Left kidney (tissue), 1 donor: ENCODE measurements at regions not wholly inside any gene's neighbourhood (a gene's known extent, or its start where the extent isn't known, plus 50 kb on each side); places are given as distances from the start of the nearest gene placed in this dataset.
"Not testable (repeated sequence)": the region's sequence is repeated elsewhere in the genome, so short reads cannot be mapped to it uniquely, and the experiment has no call there.

Source experiments
- DNase-seq: peaks from one replicate; pipeline ENCODE4 v3.0.0-alpha.2; 2013

DNA sequence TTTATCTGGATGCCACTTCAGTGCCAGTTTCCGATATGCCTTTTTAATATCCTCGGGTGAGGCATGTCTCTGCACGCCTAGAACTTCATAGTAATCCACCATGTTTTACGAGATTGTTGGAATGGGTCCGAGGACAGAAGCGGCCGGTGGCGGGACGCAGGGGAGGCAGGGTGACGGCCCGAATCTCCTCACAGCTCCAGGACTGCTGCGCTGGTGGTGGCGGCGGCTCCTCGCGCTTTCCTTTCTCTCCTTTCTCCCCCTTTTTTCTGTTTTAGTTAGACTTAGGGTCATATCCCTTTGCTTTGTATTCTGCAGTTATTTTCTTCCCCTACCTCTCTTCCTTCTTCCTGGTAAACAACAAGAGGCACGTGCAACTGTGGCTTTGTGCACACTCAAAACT is 645.8 kb downstream of the ETS1 start:
- not testable (repeated sequence) for DNase-seq

DNA sequence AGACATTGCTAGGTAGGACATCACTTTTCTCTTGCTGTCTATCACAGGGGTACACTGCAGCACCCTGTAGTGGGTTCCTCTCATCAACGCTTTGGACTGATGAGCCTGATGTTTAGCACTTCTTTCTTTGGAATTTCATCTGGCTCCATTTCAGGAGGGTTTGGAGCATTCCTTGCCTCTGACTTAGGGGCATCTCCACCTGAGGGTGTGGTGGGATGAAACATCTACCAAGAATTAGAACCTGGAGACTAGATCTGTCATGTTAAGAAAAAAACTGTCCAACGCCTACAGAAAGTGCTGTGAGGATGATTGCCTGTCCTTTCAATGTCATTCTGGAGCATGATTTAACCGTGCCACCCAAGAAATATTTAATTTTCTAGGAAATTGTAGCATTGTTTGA is 648.4 kb downstream of the ETS1 start:
- DNase-seq: no peak

DNA sequence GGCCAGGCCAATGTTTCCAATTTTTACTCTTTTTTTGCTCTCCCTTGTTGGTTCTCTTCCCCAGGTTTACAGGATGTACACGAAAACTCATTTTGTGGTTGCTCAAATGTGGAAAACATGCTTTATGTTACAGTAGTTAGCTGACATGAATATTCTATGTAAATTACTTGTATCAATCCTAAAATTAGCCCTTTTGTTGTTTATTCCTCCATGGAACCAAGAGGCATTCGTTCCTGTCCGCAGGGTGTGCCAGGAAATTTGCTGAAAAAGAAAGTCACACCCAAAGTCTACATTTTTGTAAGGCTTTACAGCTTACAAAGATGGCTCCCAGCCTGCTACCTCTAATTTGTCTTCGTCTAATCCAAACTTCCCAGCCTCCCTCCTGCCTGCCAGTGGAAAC is 652.3 kb downstream of the ETS1 start:
- no peak for DNase-seq

DNA sequence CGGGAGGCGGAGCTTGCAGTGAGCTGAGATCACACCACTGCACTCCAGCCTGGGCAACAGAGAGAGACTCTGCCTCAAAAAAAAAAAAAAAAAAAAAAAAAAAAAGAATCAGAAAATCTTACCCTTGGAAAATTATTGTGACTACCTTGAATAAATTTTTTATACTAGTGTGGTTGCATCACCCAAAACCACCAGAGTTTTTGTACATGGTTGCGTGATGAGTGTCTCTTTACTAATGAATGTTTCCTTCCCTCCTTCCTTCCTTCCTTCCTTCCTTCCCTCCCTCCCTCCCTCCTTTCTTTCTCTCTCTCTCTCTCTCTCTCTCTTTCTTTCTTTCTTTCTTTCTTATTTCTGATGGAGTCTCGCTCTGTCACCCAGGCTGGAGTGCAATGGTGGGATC is 653.4 kb downstream of the ETS1 start:
- DNase-seq: not testable (repeated sequence)

DNA sequence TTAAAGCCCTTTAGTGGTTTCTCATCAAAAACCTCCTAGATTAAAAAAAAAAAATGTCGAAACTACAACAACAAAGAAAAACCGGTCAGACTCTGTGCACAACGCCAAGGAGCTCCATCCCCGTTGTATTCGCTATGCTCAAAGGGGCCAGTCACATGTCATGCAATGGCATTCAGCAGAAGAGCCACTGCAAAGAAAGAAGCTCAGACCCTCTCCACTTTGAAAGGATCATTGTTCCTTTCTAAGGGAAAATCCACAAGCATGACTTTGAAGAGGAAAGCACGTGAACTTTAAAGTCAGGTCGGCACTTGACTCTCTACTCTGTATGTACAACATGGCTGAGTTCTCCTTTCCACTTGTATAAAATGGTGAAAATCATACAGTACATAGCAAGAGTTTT is 655.6 kb downstream of the ETS1 start:
- DNase-seq: no peak

DNA sequence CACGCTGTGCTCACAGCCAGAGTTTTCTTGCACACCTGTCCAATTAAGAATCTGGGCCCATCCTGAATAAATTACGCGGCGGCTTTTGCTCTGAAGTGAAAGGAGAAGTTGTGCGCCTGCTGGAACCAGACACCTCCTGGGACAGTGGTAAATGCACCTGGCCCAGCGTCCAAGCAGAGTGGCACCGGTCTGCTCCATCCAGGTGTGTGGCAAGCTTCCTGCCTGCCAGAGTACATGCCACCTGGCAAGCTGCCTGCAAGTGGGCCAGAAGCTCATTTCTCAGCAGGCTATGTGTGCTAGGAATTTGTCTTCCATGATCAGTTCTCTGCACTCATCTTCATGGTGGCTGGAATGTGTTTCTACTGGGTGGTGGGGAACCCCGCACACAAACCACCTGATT is 660.6 kb downstream of the ETS1 start:
- no peak for DNase-seq

DNA sequence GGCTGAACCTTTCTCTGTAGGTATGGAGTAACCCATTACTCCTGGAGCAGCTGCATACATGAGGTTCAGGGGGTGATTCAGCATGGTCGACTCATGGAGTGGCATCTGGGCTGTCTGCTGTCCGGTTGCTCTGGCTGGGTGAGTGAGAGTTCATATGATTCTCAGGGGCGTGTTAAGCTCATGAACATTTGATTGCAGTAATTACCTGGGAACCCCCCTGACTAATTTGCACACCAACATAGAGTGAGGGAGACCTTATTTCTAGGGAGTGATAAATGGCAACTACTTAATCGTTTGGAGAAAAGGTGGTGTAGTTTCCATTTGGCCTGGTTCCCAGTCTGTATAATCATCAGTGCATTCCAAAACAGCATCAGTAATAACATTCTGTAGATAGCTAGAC is 661.9 kb downstream of the ETS1 start:
- DNase-seq: no peak

DNA sequence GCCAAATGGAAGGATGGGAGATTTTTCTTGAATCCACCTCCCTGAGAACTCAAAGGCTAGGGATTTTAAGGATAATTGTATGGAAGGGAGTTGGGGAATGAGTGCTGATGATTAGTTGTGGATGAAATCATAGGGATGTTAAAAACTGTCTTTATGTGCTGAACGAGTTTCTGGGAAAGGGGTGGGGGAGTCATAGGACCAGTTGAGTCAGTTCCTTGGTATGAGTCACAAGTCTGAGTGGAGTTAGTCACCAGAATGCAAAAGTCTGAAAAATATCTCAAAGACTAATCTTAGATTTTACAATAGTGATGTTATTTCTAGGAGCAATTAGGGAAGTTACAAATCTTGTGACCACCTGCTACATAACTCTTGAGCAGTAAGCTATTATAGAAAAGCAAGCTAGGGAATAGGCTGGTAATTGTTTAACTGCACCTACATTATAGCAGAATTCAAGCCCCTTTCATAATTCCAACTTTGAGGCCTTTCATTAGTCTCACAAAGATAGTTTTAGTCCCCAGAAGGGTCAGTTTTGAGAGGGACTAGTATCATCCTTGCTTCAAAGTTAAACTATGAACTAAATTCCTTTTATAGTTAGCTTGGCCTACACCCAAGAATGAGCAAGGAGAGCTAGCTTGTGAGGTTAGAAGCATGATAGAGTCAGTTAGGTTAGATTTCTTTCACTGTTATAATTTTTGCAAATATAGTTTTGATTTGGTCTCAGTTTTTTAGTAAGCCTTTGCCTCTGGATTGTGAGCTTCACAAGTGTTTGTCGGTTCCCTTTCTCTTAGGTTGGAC is 668.0 kb downstream of the ETS1 start:
- no peak for DNase-seq

DNA sequence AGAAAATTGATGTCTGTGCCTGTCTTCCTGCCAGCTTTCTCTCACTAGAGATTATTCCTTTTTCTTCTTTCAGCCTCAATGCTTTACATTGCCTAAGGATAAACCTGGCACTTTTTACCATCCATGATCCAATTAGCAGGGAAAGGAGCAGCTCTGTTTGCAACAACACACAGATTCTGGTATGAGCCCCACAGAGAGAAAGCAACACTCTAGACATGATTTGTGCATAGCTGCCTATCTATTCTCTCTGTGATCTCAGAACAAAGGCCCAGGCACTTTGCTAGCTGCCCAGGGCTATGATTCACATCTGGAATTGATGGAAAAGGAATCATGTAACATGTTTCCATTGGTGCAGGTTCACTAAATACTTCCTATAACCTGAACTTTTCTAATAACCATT is 685.0 kb downstream of the ETS1 start:
- DNase-seq: no peak

DNA sequence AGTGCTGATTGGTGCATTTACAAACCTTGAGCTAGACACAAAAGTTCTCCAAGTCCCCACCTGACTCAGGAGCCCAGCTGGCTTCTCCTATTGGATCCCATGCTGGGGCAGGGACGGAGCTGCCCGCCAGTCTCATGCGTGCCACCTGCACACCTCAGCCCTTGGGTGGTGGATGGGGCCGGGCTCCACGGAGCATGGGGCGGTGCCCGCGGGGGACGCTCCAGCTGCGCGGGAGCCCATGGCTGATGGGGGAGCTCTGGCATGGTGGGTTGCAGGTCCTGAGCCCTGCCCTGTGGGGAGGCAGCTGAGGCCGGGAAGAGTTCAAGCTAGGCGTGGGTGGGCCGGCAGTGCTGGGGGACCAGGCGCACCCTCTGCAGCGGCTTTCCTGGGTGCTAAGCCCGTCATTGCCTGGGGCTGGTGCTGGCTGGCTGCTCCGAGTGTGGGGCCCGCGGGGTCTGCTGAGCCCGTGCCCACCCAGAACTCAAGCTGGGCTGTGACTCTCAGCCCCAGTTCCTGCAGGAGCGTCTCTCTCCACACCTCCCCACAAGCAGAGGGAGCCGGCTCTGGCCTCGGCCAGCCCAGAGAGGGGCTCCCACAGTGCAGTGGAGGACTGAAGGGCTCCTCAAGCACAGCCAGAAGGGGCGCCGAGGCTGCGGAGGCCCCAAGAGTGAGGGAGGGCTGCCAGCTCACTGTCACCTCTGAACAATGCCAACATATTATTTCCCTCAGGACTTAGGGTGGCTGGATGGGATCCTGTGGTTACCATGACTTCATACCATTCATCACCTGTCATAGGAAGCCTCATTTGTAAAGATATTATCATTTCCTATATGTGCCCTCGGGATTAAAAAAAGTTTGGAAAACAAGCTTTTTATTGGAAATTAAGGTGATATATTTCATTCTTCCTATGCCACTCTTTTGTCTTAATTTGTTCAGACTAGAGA is 688.7 kb downstream of the ETS1 start:
- DNase-seq: no peak

DNA sequence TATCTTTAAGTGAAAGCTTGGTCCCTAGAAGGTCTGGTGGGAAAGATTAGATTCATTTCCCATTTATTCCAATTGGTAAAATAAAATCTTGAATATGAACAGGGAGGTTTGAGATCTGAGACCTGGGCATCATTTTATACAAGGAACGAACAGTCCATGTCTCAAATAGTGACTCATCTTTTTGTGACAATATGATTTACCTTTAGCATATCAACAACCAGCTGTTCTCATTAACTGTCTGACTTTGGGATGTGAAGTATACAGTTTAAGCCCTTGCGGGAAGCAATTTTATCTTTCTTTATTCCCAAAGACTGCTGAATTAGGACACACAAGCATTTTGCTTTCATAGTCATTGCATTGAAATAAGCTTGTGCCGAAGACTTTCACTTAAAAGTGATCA is 691.6 kb downstream of the ETS1 start:
- no peak for DNase-seq

DNA sequence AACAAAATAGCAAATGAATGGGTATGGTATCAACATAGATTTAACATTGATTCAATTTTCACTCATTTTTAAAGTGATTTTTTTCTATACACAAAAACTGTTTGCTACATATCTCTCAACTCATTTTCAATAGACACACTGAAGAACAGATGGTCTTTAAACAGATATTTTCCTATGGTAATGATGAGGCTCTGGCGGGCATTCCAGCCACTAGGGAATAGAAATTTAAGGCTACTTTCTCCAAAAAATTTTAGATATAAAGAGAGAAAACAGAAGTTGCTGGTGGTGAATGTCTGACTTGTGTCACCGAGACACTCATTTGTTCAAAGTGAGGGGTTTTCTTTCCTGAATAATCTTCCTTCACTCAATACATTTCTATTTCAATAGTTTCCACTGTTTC is 693.0 kb downstream of the ETS1 start:
- no peak for DNase-seq

DNA sequence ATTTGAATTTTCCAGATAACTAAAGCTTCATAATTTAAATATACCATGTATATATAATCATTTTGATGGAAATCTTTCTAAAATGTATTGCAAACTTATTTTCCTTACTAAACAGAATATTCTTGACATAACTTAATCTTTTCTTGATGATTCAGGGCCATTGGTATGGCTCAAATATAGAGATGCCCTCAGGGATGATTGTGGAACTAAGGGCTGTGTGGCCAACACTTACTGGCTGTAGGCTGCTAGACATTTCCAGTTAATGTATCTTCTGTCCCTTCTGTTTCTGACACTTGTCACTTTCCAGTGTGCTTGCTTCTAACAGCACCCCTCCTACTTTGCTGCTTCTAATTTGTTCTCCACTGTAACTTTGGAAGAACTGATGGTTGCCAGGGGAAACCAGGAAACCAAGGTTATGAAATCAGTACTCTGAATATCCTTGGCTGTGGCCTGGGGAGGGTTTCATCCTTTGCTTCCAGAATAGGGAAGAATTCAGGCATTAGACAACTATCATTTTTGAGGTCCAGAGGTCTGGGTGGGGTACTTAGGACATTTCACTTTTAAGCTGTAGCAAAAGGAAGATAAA is 697.2 kb downstream of the ETS1 start:
- no peak for DNase-seq

DNA sequence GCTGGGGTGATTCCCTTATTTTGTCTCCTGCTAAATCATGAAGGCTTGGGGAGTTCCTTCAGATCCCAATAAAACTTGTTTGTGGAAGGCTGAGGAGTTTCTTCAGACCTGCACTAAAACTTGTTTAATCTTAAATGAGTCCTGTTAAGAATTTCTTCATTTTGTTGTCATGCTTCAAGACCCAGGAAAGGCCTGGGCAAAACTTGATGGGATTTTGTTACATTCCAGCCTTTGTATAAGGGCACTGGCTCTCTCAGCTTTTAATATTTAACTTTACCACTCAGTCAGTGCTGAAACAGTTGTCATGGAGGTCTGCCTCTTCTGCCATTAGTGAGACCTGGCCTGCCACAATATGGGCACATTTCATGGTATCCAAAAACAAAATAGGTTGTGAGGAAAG is 699.0 kb downstream of the ETS1 start:
- DNase-seq: peak; percentile 21

DNA sequence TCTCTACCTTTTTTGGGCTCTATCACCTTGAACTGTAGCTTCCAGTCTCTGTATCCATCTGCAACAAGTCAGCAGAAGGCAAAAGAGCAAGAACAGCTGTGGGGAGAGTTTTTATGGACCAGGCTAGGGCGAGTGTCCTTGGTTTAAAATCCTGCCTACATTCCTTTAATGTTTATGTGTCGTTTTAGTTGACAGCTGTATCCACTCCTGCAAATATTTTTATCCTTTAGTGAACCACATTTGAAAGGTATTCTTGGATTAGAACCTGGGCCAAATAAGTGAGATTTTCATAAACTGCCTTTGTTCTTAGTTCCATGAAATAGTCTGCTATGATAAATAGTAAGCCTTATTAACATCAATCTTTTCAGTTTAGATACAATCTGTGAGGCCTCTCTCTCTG is 712.2 kb downstream of the ETS1 start:
- DNase-seq: peak; percentile 11

DNA sequence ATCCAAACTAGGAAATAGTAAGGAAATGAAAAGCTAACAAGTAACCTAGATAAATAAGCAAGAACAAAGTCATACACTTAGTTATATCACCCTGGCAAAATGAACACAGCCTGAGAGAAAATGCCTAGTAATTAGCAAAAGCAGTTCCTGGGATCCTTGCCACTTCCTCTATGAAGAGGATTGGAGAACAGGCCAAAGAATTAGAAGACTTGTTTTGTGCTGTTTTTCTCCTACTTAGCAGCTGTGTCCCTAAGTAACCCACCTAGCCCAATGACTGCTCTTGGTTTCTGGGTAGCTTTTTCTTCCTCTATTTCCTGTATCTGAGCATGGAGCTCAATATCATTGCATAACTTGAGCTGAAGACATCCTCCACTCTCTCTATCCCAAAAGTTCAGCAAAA is 713.9 kb downstream of the ETS1 start:
- DNase-seq: no peak

DNA sequence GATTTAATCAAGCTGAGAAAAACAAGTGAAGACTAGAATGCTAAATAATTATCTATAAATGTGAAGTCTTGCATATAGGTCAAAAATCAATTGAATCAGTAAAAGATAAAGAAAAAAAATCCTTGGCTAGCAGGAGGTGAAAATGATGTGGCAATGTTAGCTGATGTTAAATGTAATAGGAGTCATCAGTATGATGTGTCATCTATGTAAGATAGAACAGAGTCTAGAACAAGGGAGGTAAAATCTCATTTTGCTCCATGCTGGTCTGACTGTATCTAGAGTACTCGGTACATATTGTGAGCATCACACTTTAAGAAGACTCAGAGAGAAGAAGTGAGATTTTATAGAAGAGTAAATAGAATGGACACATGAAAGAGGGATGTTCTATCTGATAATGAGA is 721.2 kb downstream of the ETS1 start:
- no peak for DNase-seq

DNA sequence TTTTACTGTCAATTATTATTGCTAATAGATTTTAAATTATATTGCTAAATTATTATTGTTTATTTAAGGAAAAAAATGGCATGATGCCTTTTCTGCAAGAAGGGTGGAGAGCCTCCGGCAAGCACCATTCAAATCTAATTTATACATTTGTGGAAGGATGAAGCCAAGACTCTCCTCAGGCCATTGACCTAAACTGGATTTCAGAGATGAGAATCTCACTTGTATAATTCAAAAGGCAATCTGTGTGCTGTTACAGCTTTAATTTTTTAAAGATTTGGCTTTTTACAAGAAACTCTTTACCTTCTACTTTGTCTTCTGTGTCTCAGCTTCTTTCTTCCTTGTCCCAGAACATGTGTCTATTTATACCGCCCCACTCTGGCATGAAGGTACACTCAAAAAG is 722.5 kb downstream of the ETS1 start:
- DNase-seq: no peak

DNA sequence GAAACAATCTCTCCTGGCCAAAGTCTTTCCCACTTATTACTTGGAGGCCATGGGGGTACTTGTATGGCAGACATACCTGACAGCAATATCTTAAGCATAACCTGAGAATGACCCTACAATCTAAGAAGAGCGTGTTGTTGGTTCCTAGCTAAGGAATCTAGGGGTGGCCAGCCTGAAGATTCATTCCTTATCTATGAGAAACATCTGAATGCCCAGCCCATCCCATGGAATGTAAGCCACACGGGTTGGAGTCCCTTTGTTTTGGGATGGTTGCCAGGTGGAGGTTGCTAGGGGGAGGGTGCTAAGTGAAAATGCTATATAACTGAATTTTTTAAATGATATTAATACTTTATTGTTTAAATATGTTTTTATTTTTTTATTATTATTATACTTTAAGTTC is 725.0 kb downstream of the ETS1 start:
- no peak for DNase-seq

DNA sequence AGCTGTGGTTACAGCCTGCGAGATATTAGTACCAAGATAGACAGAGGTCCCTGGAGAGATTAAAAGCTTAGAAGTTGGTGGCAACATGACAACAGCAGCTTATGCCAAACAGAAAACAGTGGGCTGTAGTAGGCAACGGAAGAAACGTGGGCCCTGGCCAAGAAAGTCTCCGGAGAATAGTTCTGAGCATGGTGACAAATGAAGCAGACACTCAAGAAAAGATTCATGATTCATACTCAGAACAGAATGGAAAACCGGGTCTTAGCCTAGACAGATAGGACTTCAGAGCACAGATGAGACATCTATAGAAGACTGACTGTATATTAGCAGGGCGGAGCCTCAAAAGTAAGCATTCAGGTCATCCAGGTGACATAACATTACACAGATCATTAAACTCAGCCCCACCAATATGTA is 727.4 kb downstream of the ETS1 start:
- DNase-seq: no peak

DNA sequence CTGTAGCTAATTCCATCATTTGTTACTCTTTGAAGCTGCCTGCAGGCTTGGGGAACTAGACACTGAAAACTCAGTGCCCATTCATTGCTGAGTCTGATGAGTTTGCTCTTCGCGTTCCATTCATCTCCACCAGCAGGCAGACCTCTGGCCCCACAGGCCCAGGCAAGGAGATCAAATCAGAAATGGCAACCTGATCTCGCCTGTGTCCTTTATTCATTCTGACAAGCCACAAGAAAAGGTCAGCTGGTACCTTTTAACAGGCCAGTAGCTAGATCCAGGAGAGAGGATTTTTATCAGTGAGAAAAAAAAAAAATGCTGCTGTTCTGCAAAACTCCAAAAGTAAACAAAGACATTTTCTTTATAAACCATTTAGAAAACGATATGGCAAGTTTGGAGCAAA is 742.5 kb downstream of the ETS1 start:
- peak; percentile 3 for DNase-seq

DNA sequence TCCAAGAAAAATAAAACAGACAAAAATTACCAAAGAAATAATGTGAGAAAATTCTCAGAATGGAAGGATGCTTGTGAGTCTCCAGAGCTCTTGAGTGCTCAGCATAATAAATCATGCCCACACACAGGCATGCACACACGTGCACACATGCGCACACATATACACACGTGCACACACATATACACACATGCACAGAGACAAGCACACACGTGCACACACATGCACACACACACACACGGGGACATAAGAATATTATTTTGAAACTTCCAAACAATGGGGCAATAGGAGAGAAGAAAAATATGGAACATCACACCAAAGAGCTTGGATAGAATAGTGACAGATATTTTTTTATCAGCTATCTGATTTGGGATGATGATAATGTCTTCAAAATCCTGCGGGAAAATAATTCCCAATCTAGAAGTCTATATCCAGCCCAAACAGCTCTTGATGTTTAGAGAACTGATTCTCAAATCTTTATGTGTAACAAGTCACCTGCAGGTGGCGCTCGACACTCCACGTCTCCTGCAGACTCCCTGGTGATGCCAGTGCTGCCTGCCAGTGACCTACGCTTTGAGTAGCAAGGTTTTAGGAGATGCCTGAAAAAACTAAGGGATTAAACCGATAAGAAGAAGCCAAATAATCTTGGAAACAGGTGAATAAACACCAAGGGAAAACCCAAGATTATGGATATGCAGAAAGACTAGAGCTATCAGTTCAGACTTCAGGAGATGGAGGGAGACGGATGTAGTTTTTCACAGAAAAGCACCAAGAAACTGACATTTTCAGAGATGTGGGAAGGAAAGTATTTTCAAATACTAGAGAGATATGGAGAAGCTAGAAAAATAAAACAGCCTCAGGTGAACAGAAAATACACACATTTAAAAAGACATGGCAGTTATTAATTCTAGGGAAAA is 743.6 kb downstream of the ETS1 start:
- DNase-seq: peak; percentile 75
